Activated CD8-positive, alpha-beta T cell treated with anti-CD3 and anti-CD28 coated beads for 36 hours (primary cell): ENCODE measurements at regions not wholly inside any gene's neighbourhood (a gene's known extent, or its start where the extent isn't known, plus 50 kb on each side); places are given as distances from the start of the nearest gene placed in this dataset.

Experiments used
- ATAC-seq: fragments of 200-7000 bp; cut with Tn5 transposase; one replicate; pipeline ENCODE4 v1.10.0; 2021; ENCODE audit warnings: mild to moderate bottlenecking, moderate library complexity
- CTCF ChIA-PET: fragments of 350-600 bp; sonication (Branson Sonifier 250); formaldehyde crosslinking; loops from one replicate; lab custom pipeline; 2021; ENCODE audit warnings: antibody characterized with exemption; lab: Charles Lee
- POLR2A ChIA-PET: fragments of 350-600 bp; sonication (Branson Sonifier 250); formaldehyde crosslinking; loops from one replicate; lab custom pipeline; 2021; ENCODE audit warnings: antibody characterized with exemption; lab: Charles Lee
- DNase-seq: peaks from one replicate; pipeline ENCODE4 v3.0.0-alpha.2; 2020
- H3K27ac Mint-ChIP-seq: one replicate; pipeline ENCODE4 v1.8.0; 2021; ENCODE audit warnings: mild to moderate bottlenecking, mixed read lengths
- H3K27me3 Mint-ChIP-seq: one replicate; pipeline ENCODE4 v1.8.0; 2021; ENCODE audit warnings: mixed read lengths
- H3K36me3 Mint-ChIP-seq: one replicate; pipeline ENCODE4 v1.8.0; 2021; ENCODE audit warnings: low read depth, mixed read lengths
- H3K4me1 Mint-ChIP-seq: one replicate; pipeline ENCODE4 v1.8.0; 2021; ENCODE audit warnings: low read depth, mixed read lengths
- H3K4me3 Mint-ChIP-seq: one replicate; pipeline ENCODE4 v1.8.0; 2021; ENCODE audit warnings: mild to moderate bottlenecking, moderate library complexity, mixed read lengths
- H3K9me3 Mint-ChIP-seq: one replicate; pipeline ENCODE4 v1.8.0; 2021; ENCODE audit warnings: mixed read lengths
- CTCF ChIP-seq: fragments of 200-600 bp; IDR thresholded peaks from one replicate; pipeline ENCODE4 v1.8.0; 2022; ENCODE audit warnings: antibody characterized with exemption, mild to moderate bottlenecking
- intact Hi-C: fragments of 100-400 bp; cut with micrococcal nuclease; formaldehyde crosslinking; loops from one replicate; pipeline ENCODE4 v1.10.0; 2022

- intact Hi-C loops = no loop called here
- H3K4me1 Mint-ChIP-seq = no peaks in the 10 kb centered on the region
- ChIA-PET CTCF (interaction anchor here (1.3 kb wide), 1 partner anchor 750 kb away, joined by 3 read pairs; no protein-coding TSS in a partner anchor), POLR2A (no interaction called here)
- H3K27me3 Mint-ChIP-seq = no peaks in the 10 kb centered on the region
- no peaks in the 10 kb centered on the region for H3K36me3 Mint-ChIP-seq
- no peak overlapping the region for H3K4me3 Mint-ChIP-seq
- no peak overlapping the region for H3K27ac Mint-ChIP-seq
- DNase-seq (no peak), ATAC-seq (no peak)
- TF ChIP-seq CTCF = no peak
- peaks cover 4% of the 10 kb centered on the region for H3K9me3 Mint-ChIP-seq
Observed at GRCh38 chr5:114648940-114649339, 287.1 kb downstream of the KCNN2 start.

DNA sequence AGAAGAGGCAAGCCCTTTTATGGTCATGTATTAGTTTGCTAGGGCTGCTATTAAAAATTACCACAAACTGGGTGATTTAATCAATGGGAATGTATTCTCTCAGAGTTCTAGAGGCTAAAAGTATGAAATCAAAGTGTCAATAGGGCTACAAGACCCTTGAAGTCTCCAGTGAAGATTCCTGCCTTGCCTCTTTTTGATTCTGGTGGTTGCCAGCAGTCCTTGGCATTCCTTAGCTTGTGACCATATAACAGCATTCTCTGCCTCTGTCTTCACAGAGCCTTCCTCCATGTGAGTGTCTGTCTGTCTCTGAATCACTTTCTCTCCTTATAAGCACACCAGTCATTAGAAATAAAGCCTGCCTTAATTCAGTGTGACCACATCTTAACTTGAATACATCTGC lies 282.7 kb downstream of the KCNN2 start:
- no peak for DNase-seq
- intact Hi-C loops = no loop called here
- Mint-ChIP-seq H3K4me3 (no peak overlapping the region), H3K27ac (no peak overlapping the region), H3K9me3 (peaks cover 16% of the 10 kb centered on the region), H3K4me1 (no peaks in the 10 kb centered on the region), H3K27me3 (no peaks in the 10 kb centered on the region), H3K36me3 (no peaks in the 10 kb centered on the region)
- TF ChIP-seq CTCF = no peak
- POLR2A ChIA-PET = no interaction called here
- CTCF ChIA-PET = no interaction called here
- no peak for ATAC-seq

GRCh38 chr5:114636271-114636670 lies 274.4 kb downstream of the KCNN2 start:
- Mint-ChIP-seq H3K36me3 (no peaks in the 10 kb centered on the region), H3K4me1 (no peaks in the 10 kb centered on the region), H3K4me3 (no peak overlapping the region), H3K27ac (no peak overlapping the region), H3K9me3 (peaks cover 6% of the 10 kb centered on the region), H3K27me3 (no peaks in the 10 kb centered on the region)
- ChIA-PET POLR2A (no interaction called here), CTCF (no interaction called here)
- intact Hi-C loops = no loop called here
- no peak for DNase-seq
- ATAC-seq = no peak
- TF ChIP-seq CTCF = no peak

GRCh38 chr5:114634967-114635901 lies 273.4 kb downstream of the KCNN2 start:
- Mint-ChIP-seq H3K4me3 (no peak overlapping the region), H3K27me3 (no peaks in the 10 kb centered on the region), H3K9me3 (peaks cover 4% of the 10 kb centered on the region), H3K27ac (no peak overlapping the region), H3K36me3 (no peaks in the 10 kb centered on the region), H3K4me1 (no peaks in the 10 kb centered on the region)
- ChIA-PET CTCF (no interaction called here), POLR2A (no interaction called here)
- DNase-seq (no peak), ATAC-seq (no peak)
- TF ChIP-seq CTCF = no peak
- intact Hi-C loops = no loop called here

- DNase-seq = no peak
- H3K27ac Mint-ChIP-seq = no peak overlapping the region
- intact Hi-C loops = no loop called here
- H3K27me3 Mint-ChIP-seq = no peaks in the 10 kb centered on the region
- H3K9me3 Mint-ChIP-seq = peaks cover 2% of the 10 kb centered on the region
- ChIA-PET POLR2A (no interaction called here), CTCF (no interaction called here)
- no peak for TF ChIP-seq CTCF
- no peaks in the 10 kb centered on the region for H3K36me3 Mint-ChIP-seq
- no peak for ATAC-seq
- H3K4me1 Mint-ChIP-seq = no peaks in the 10 kb centered on the region
- H3K4me3 Mint-ChIP-seq = no peak overlapping the region
Observed at GRCh38 chr5:114634517-114634916, 272.6 kb downstream of the KCNN2 start.
